Osteoblast (primary cell): ENCODE measurements at regions not wholly inside any gene's neighbourhood (a gene's known extent, or its start where the extent isn't known, plus 50 kb on each side); places are given as distances from the start of the nearest gene placed in this dataset.

Experiments used
- DNase-seq: peaks from one replicate; pipeline ENCODE4 v3.0.0; 2011; ENCODE audit warnings: low spot score, mixed read lengths; ENCODE audit not compliant: insufficient read length; ENCODE audit errors: missing footprints
- H2AFZ ChIP-seq: 2 replicates; pipeline ENCODE4 v1.6.0; 2011; ENCODE audit warnings: mild to moderate bottlenecking, low read length
- H3K27ac ChIP-seq: 2 replicates; pipeline ENCODE4 v1.5.1; 2011; ENCODE audit warnings: mild to moderate bottlenecking, low read depth, low read length, moderate library complexity
- H3K27me3 ChIP-seq: 2 replicates; pipeline ENCODE4 v1.6.0; 2012; ENCODE audit warnings: mild to moderate bottlenecking, control low read depth, inconsistent platforms, low read length, moderate library complexity; ENCODE audit not compliant: insufficient read depth
- H3K36me3 ChIP-seq: 2 replicates; pipeline ENCODE4 v1.5.1; 2011; ENCODE audit warnings: mild to moderate bottlenecking, low read length, control low read depth, moderate library complexity; ENCODE audit not compliant: insufficient read depth
- H3K4me1 ChIP-seq: 2 replicates; pipeline ENCODE4 v1.5.1; 2011; ENCODE audit warnings: mild to moderate bottlenecking, low read length, control low read depth, moderate library complexity; ENCODE audit not compliant: insufficient read depth
- H3K4me2 ChIP-seq: 2 replicates; pipeline ENCODE4 v1.6.0; 2011; ENCODE audit warnings: mild to moderate bottlenecking, low read length; ENCODE audit not compliant: insufficient read depth
- H3K4me3 ChIP-seq: fragments of 200-600 bp; sonication (generic); 3 replicates; pipeline ENCODE4 v1.5.1; 2012; ENCODE audit warnings: mild to moderate bottlenecking, low read length, inconsistent platforms; ENCODE audit not compliant: insufficient read depth
- H3K79me2 ChIP-seq: 2 replicates; pipeline ENCODE4 v1.6.0; 2012; ENCODE audit warnings: mild to moderate bottlenecking, low read length, control low read depth, inconsistent platforms; ENCODE audit not compliant: insufficient read depth
- H3K9me3 ChIP-seq: 2 replicates; pipeline ENCODE4 v1.5.1; 2011; ENCODE audit warnings: low read depth, low read length, control low read depth
- H4K20me1 ChIP-seq: 2 replicates; pipeline ENCODE4 v1.6.0; 2012; ENCODE audit warnings: mild to moderate bottlenecking, low read length, control low read depth; ENCODE audit not compliant: insufficient read depth
- CTCF ChIP-seq: IDR thresholded peaks from 2 replicates; pipeline ENCODE4 v1.5.1; 2011; ENCODE audit warnings: mild to moderate bottlenecking, low read depth, low read length, moderate library complexity; ENCODE audit errors: extremely low read depth

GRCh38 chr6:80469977-80470376 is 363.5 kb downstream of the BCKDHB start:
- no peak overlapping the region for H3K4me3 ChIP-seq
- H3K79me2 ChIP-seq = no peaks in the 10 kb centered on the region
- TF ChIP-seq CTCF = no peak
- H3K36me3 ChIP-seq = no peaks in the 10 kb centered on the region
- no peak for DNase-seq
- no peaks in the 10 kb centered on the region for H4K20me1 ChIP-seq
- H3K4me1 ChIP-seq = no peaks in the 10 kb centered on the region
- H3K27ac ChIP-seq = no peak overlapping the region
- H3K4me2 ChIP-seq = no peak overlapping the region
- no peaks in the 10 kb centered on the region for H3K9me3 ChIP-seq
- no peaks in the 10 kb centered on the region for H3K27me3 ChIP-seq
- no peak overlapping the region for H2AFZ ChIP-seq

- Histone ChIP-seq H2AFZ (no peak overlapping the region), H3K4me3 (no peak overlapping the region), H3K27ac (no peak overlapping the region), H3K27me3 (no peaks in the 10 kb centered on the region), H3K79me2 (no peaks in the 10 kb centered on the region), H4K20me1 (no peaks in the 10 kb centered on the region), H3K36me3 (no peaks in the 10 kb centered on the region), H3K4me2 (no peak overlapping the region), H3K9me3 (no peaks in the 10 kb centered on the region), H3K4me1 (no peaks in the 10 kb centered on the region)
- no peak for DNase-seq
- no peak for TF ChIP-seq CTCF
These were observed 361.9 kb downstream of the BCKDHB start for GRCh38 chr6:80468398-80468797.

GRCh38 chr6:80467408-80467807 is 360.9 kb downstream of the BCKDHB start:
- no peak for DNase-seq
- H3K79me2 ChIP-seq = no peaks in the 10 kb centered on the region
- no peaks in the 10 kb centered on the region for H3K27me3 ChIP-seq
- TF ChIP-seq CTCF = no peak
- no peaks in the 10 kb centered on the region for H3K36me3 ChIP-seq
- no peak overlapping the region for H3K27ac ChIP-seq
- H3K4me1 ChIP-seq = no peaks in the 10 kb centered on the region
- H4K20me1 ChIP-seq = no peaks in the 10 kb centered on the region
- H2AFZ ChIP-seq = no peak overlapping the region
- H3K9me3 ChIP-seq = no peaks in the 10 kb centered on the region
- no peak overlapping the region for H3K4me3 ChIP-seq
- no peak overlapping the region for H3K4me2 ChIP-seq

GRCh38 chr6:80466981-80467380 is 360.5 kb downstream of the BCKDHB start:
- no peak overlapping the region for H3K4me3 ChIP-seq
- no peak for TF ChIP-seq CTCF
- H2AFZ ChIP-seq = no peak overlapping the region

More at GRCh38 chr6:80466981-80467380, 360.5 kb downstream of the BCKDHB start:
- H3K4me1 ChIP-seq = no peaks in the 10 kb centered on the region
- H3K27ac ChIP-seq = no peak overlapping the region
- H3K4me2 ChIP-seq = no peak overlapping the region
- no peaks in the 10 kb centered on the region for H4K20me1 ChIP-seq
- DNase-seq = no peak
- H3K79me2 ChIP-seq = no peaks in the 10 kb centered on the region
- H3K27me3 ChIP-seq = no peaks in the 10 kb centered on the region
- no peaks in the 10 kb centered on the region for H3K9me3 ChIP-seq
- no peaks in the 10 kb centered on the region for H3K36me3 ChIP-seq
